ENCODE measurements at regions not wholly inside any gene's neighbourhood (a gene's known extent, or its start where the extent isn't known, plus 50 kb on each side); places are given as distances from the start of the nearest gene placed in this dataset.

GRCh38 chr12:94704452-94705306 is 54.3 kb upstream of the TMCC3 start:
- CTCF ChIA-PET, result interaction anchor here (1.7 kb wide), 1 partner anchor 13 kb away, joined by 4 read pairs; no protein-coding TSS in a partner anchor
- no peak for DNase-seq
- Mint-ChIP-seq H3K27ac (no peak overlapping the region), H3K9me3 (no peaks in the 10 kb centered on the region), H3K4me3 (no peak overlapping the region), H3K36me3 (no peaks in the 10 kb centered on the region), H3K27me3 (peaks cover 11% of the 10 kb centered on the region), H3K4me1 (no peaks in the 10 kb centered on the region)

DNA sequence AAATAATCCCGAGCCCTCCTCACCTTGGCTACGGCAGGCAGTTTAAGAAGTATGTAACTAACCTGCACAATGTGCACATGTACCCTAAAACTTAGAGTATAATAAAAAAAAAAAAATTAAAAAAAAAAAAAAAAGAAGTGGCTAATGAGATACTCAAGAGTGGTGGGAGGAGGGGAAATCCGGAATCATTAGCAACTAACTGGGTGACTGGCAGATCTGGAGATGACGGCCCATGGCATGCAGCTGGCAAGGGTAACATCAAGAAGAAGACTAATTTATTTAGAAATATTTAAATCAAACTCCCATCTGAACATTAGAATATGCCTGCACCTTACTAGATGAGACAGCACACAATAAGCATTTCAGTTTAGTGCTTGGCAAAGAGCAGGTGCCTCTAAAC is 52.3 kb upstream of the TMCC3 start:
- Mint-ChIP-seq H3K4me3 (no peak overlapping the region), H3K27me3 (peaks cover 15% of the 10 kb centered on the region), H3K9me3 (no peaks in the 10 kb centered on the region), H3K27ac (no peak overlapping the region), H3K4me1 (no peaks in the 10 kb centered on the region), H3K36me3 (no peaks in the 10 kb centered on the region)
- DNase-seq, result no peak
- CTCF ChIA-PET, result no interaction called here

- H3K4me1 Mint-ChIP-seq, result no peaks in the 10 kb centered on the region
Measured at GRCh38 chr12:94701711-94702110, 51.4 kb upstream of the TMCC3 start.

DNA sequence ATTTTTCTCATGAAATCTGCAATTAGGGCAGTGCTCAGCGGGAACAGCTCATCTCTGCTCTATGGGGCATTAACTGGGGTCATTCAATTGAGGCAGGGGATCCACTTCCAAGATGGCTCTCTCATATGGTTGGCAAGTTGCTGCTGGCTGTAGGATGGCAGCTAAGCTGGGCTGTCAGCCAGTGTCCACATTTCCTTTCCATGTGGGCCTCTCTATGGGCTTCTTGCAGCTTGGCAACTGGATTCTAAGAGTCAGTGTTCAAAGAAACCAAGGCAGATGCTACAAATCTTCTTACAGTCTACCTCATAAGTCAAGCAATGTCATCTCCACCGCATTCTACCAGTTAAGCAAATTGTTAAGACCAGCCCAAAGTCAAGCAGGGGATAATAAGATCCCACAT is 50.3 kb upstream of the TMCC3 start:
- Mint-ChIP-seq H3K27ac (no peak overlapping the region), H3K36me3 (no peaks in the 10 kb centered on the region), H3K27me3 (peaks cover 12% of the 10 kb centered on the region), H3K9me3 (no peaks in the 10 kb centered on the region), H3K4me1 (no peaks in the 10 kb centered on the region), H3K4me3 (no peak overlapping the region)
- no peak for DNase-seq
- CTCF ChIA-PET, result no interaction called here

More at GRCh38 chr12:94701711-94702110, 51.4 kb upstream of the TMCC3 start:
- Mint-ChIP-seq H3K27me3 (peaks cover 12% of the 10 kb centered on the region), H3K27ac (no peak overlapping the region), H3K36me3 (no peaks in the 10 kb centered on the region), H3K4me3 (no peak overlapping the region), H3K9me3 (no peaks in the 10 kb centered on the region)
- CTCF ChIA-PET, result no interaction called here
- no peak for DNase-seq
